ENCODE measurements at regions not wholly inside any gene's neighbourhood (a gene's known extent, or its start where the extent isn't known, plus 50 kb on each side); places are given as distances from the start of the nearest gene placed in this dataset.
"Not testable (repeated sequence)": the region's sequence is repeated elsewhere in the genome, so short reads cannot be mapped to it uniquely, and the experiment has no call there.

- Histone ChIP-seq H3K27me3 (ENCODE audit: control insufficient read depth, insufficient read depth, low read length) (no peaks in the 10 kb centered on the region), H3K9me3 (ENCODE audit: control insufficient read depth, insufficient read depth, low read length) (no peaks in the 10 kb centered on the region), H3K36me3 (ENCODE audit: control insufficient read depth, insufficient read depth, low read length) (no peaks in the 10 kb centered on the region), H3K27ac (ENCODE audit: low read length) (no peak overlapping the region), H3K4me3 (ENCODE audit: low read length) (no peak overlapping the region), H3K4me1 (ENCODE audit: control insufficient read depth, insufficient read depth, low read length) (no peaks in the 10 kb centered on the region)
- DNase-seq (ENCODE audit: low read depth, low spot score), result no peak
- no CpG with 5 or more reads among the region's 1 CpG for WGBS (ENCODE audit: insufficient coverage, insufficient read length)
Observed at GRCh38 chr2:193024791-193025190, 830.1 kb upstream of the TMEFF2 start.

DNA sequence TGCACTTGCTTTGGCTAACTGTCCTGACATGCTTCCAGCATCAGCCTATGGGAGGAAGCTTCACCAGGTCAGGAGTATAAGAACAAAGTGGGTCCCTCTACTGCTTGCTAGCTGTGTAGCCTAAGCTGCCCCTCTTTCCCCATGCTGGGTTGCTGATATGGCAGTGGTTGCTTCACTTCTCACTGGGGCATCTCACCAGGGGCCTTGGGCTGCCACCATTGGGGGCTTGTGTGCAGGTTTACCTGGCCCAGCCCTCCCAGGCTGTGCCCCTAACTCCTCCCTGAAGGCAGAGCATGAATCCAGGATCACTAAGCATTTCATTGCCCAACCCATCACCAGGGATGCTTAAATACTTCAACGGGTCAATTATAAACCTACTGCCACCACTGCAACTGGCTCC lies 817.1 kb upstream of the TMEFF2 start:
- Histone ChIP-seq H3K4me3 (ENCODE audit: low read length) (no peak overlapping the region), H3K27ac (ENCODE audit: low read length) (no peak overlapping the region), H3K36me3 (ENCODE audit: control insufficient read depth, insufficient read depth, low read length) (no peaks in the 10 kb centered on the region), H3K27me3 (ENCODE audit: control insufficient read depth, insufficient read depth, low read length) (no peaks in the 10 kb centered on the region), H3K4me1 (ENCODE audit: control insufficient read depth, insufficient read depth, low read length) (no peaks in the 10 kb centered on the region), H3K9me3 (ENCODE audit: control insufficient read depth, insufficient read depth, low read length) (no peaks in the 10 kb centered on the region)
- no CpG with 5 or more reads among the region's 1 CpG for WGBS (ENCODE audit: insufficient coverage, insufficient read length)
- no peak for DNase-seq (ENCODE audit: low read depth, low spot score)

GRCh38 chr2:192993059-192993458 lies 798.3 kb upstream of the TMEFF2 start:
- H3K4me3 ChIP-seq (ENCODE audit: low read length), result no peak overlapping the region
- WGBS (ENCODE audit: insufficient coverage, insufficient read length), result no CpG with 5 or more reads among the region's 4 CpGs
- H3K27me3 ChIP-seq (ENCODE audit: control insufficient read depth, insufficient read depth, low read length), result no peaks in the 10 kb centered on the region
- no peak overlapping the region for H3K27ac ChIP-seq (ENCODE audit: low read length)
- no peaks in the 10 kb centered on the region for H3K9me3 ChIP-seq (ENCODE audit: control insufficient read depth, insufficient read depth, low read length)
- no peaks in the 10 kb centered on the region for H3K4me1 ChIP-seq (ENCODE audit: control insufficient read depth, insufficient read depth, low read length)
- no peak for DNase-seq (ENCODE audit: low read depth, low spot score)
- no peaks in the 10 kb centered on the region for H3K36me3 ChIP-seq (ENCODE audit: control insufficient read depth, insufficient read depth, low read length)

GRCh38 chr2:192983173-192983572 lies 788.4 kb upstream of the TMEFF2 start:
- H3K36me3 ChIP-seq (ENCODE audit: control insufficient read depth, insufficient read depth, low read length), result no peaks in the 10 kb centered on the region
- H3K9me3 ChIP-seq (ENCODE audit: control insufficient read depth, insufficient read depth, low read length), result no peaks in the 10 kb centered on the region
- no peak overlapping the region for H3K4me3 ChIP-seq (ENCODE audit: low read length)
- no peak overlapping the region for H3K27ac ChIP-seq (ENCODE audit: low read length)
- H3K4me1 ChIP-seq (ENCODE audit: control insufficient read depth, insufficient read depth, low read length), result no peaks in the 10 kb centered on the region
- no peak for DNase-seq (ENCODE audit: low read depth, low spot score)
- H3K27me3 ChIP-seq (ENCODE audit: control insufficient read depth, insufficient read depth, low read length), result no peaks in the 10 kb centered on the region

DNA sequence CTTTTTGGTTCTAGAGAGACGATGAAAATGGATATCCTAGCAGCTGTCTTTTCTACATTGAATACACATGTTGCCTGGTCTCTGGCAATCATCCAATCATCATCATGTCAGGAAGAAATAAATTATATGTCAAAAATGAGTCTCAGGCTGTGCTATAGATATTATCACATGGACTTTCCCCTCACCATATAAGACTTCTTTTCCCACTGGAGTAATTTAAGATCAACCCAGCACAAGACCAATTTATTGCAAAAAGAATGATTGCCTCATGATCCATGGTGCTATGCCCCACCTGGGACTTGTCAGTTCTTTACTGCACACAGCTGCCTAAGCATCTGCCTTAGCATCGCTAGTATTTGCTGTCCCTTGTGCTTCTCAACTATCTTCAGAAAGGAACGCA lies 783.7 kb upstream of the TMEFF2 start:
- Histone ChIP-seq H3K27ac (ENCODE audit: low read length) (no peak overlapping the region), H3K4me1 (ENCODE audit: control insufficient read depth, insufficient read depth, low read length) (no peaks in the 10 kb centered on the region), H3K4me3 (ENCODE audit: low read length) (no peak overlapping the region), H3K9me3 (ENCODE audit: control insufficient read depth, insufficient read depth, low read length) (no peaks in the 10 kb centered on the region), H3K36me3 (ENCODE audit: control insufficient read depth, insufficient read depth, low read length) (no peaks in the 10 kb centered on the region), H3K27me3 (ENCODE audit: control insufficient read depth, insufficient read depth, low read length) (no peaks in the 10 kb centered on the region)
- no CpG with 5 or more reads among the region's 3 CpGs for WGBS (ENCODE audit: insufficient coverage, insufficient read length)
- no peak for DNase-seq (ENCODE audit: low read depth, low spot score)

DNA sequence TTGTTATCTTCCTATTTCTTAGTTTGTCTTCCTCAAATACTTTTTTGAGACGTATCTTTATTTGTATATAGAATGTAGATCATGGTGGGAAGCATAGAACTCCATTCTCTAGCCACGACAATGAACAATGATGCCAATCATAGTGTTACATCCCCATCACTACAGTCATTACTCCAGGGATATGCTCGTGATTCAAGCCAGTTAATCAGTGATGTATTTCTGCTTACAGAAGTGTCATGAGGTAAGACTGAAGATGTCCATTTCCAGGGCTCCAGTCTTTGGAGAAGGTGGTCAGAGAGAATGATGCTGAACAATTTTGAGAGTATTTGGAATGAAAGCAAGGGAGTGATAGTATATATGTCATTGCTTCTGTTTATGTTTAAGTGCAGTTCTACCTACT lies 777.2 kb upstream of the TMEFF2 start:
- DNase-seq (ENCODE audit: low read depth, low spot score), result no peak
- H3K27ac ChIP-seq (ENCODE audit: low read length), result no peak overlapping the region
- no CpG with 5 or more reads among the region's 3 CpGs for WGBS (ENCODE audit: insufficient coverage, insufficient read length)

DNA sequence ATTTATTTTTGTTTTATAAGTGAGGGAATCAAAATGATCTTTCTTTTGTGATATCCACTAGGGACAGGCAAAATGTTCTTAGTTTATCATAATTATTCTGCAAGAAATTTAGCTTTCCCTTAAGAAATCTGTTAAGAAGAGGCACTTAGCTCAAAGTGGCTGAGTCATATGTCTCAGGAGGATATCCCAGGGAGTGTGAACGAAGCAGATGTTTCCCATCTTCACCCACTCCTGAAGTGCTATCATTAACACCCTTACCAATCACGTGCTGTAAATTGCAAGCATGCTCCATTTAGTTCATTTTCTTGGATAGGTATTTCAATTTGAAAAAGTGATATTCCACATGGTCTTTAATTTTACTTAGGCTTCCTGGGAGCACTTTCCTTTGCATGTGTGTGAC lies 774.3 kb upstream of the TMEFF2 start:
- H3K27ac ChIP-seq (ENCODE audit: low read length), result no peak overlapping the region
- WGBS (ENCODE audit: insufficient coverage, insufficient read length), result no CpG with 5 or more reads among the region's 2 CpGs
- no peaks in the 10 kb centered on the region for H3K9me3 ChIP-seq (ENCODE audit: control insufficient read depth, insufficient read depth, low read length)
- H3K36me3 ChIP-seq (ENCODE audit: control insufficient read depth, insufficient read depth, low read length), result no peaks in the 10 kb centered on the region
- H3K4me3 ChIP-seq (ENCODE audit: low read length), result no peak overlapping the region
- no peaks in the 10 kb centered on the region for H3K4me1 ChIP-seq (ENCODE audit: control insufficient read depth, insufficient read depth, low read length)
- H3K27me3 ChIP-seq (ENCODE audit: control insufficient read depth, insufficient read depth, low read length), result no peaks in the 10 kb centered on the region
- DNase-seq (ENCODE audit: low read depth, low spot score), result no peak

More for the DNA sequence above, 777.2 kb upstream of the TMEFF2 start:
- Histone ChIP-seq H3K4me1 (ENCODE audit: control insufficient read depth, insufficient read depth, low read length) (no peaks in the 10 kb centered on the region), H3K4me3 (ENCODE audit: low read length) (no peak overlapping the region), H3K36me3 (ENCODE audit: control insufficient read depth, insufficient read depth, low read length) (no peaks in the 10 kb centered on the region), H3K27me3 (ENCODE audit: control insufficient read depth, insufficient read depth, low read length) (no peaks in the 10 kb centered on the region), H3K9me3 (ENCODE audit: control insufficient read depth, insufficient read depth, low read length) (no peaks in the 10 kb centered on the region)

DNA sequence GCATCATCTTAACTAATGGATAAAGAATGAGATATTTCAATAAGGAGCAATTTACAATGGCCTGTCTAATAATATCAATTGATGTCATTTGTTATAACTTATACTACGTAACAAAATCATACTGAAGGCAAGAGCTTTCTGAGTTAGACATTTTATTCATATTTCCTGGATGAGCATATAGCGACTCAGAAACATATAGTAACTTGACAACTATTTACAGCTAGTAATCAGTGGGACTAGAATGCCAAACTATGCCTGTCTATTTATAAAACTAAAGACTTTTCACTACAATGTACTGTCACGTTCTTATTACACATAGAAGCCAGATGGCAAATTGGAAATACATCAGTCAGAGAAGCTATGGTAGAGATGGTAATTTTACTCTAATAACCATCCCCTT lies 766.2 kb upstream of the TMEFF2 start:
- Histone ChIP-seq H3K27me3 (ENCODE audit: control insufficient read depth, insufficient read depth, low read length) (no peaks in the 10 kb centered on the region), H3K36me3 (ENCODE audit: control insufficient read depth, insufficient read depth, low read length) (no peaks in the 10 kb centered on the region), H3K4me1 (ENCODE audit: control insufficient read depth, insufficient read depth, low read length) (no peaks in the 10 kb centered on the region), H3K27ac (ENCODE audit: low read length) (no peak overlapping the region), H3K9me3 (ENCODE audit: control insufficient read depth, insufficient read depth, low read length) (no peaks in the 10 kb centered on the region), H3K4me3 (ENCODE audit: low read length) (no peak overlapping the region)
- no CpG with 5 or more reads among the region's 3 CpGs for WGBS (ENCODE audit: insufficient coverage, insufficient read length)
- DNase-seq (ENCODE audit: low read depth, low spot score), result no peak

DNA sequence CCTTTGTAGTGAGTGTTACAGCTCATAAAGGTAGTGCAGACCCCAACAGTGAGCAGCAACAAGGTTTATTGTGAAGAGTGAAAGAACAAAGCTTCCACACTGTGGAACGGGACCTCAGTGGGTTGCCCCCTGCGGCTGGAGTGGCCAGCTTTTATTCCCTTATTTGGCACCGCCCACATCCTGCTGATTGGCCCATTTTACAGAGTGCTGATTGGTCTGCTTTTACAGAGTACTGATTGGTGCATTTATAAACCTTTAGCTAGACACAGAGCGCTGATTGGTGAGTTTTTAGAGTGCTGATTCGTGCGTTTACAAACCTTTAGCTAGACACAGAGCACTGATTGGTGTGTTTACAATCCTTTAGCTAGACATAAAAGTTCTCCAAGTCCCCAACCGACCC lies 763.9 kb upstream of the TMEFF2 start:
- H3K27me3 ChIP-seq (ENCODE audit: control insufficient read depth, insufficient read depth, low read length); DNase-seq (ENCODE audit: low read depth, low spot score); H3K9me3 ChIP-seq (ENCODE audit: control insufficient read depth, insufficient read depth, low read length); H3K36me3 ChIP-seq (ENCODE audit: control insufficient read depth, insufficient read depth, low read length); H3K4me3 ChIP-seq (ENCODE audit: low read length); H3K27ac ChIP-seq (ENCODE audit: low read length); H3K4me1 ChIP-seq (ENCODE audit: control insufficient read depth, insufficient read depth, low read length): not testable (repeated sequence)
- no CpG with 5 or more reads among the region's 7 CpGs for WGBS (ENCODE audit: insufficient coverage, insufficient read length)

GRCh38 chr2:192957425-192957824 lies 762.7 kb upstream of the TMEFF2 start:
- Histone ChIP-seq H3K4me1 (ENCODE audit: control insufficient read depth, insufficient read depth, low read length) (no peaks in the 10 kb centered on the region), H3K4me3 (ENCODE audit: low read length) (no peak overlapping the region), H3K36me3 (ENCODE audit: control insufficient read depth, insufficient read depth, low read length) (no peaks in the 10 kb centered on the region), H3K27ac (ENCODE audit: low read length) (no peak overlapping the region), H3K27me3 (ENCODE audit: control insufficient read depth, insufficient read depth, low read length) (no peaks in the 10 kb centered on the region), H3K9me3 (ENCODE audit: control insufficient read depth, insufficient read depth, low read length) (no peaks in the 10 kb centered on the region)
- WGBS (ENCODE audit: insufficient coverage, insufficient read length), result no CpG with 5 or more reads among the region's 5 CpGs
- no peak for DNase-seq (ENCODE audit: low read depth, low spot score)

DNA sequence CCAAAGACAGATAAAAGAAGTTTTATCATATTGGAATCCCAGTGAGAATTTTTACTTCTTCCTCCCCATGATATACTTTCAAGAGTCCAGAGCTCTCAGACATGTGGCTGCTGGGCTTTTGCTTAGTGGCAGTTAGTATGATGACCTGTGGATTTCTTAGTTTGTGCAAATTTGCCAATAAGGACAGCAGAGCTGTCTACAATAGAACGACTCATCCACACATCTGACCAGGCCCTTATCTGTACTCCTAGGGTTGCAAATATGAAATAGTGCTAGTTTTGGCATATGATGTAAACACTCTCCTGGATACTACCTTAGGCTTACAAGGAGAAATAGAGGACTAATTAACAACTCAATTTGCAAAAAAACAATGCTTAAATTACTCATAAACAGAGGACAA lies 758.4 kb upstream of the TMEFF2 start:
- Histone ChIP-seq H3K27me3 (ENCODE audit: control insufficient read depth, insufficient read depth, low read length) (no peaks in the 10 kb centered on the region), H3K4me3 (ENCODE audit: low read length) (no peak overlapping the region), H3K27ac (ENCODE audit: low read length) (no peak overlapping the region), H3K9me3 (ENCODE audit: control insufficient read depth, insufficient read depth, low read length) (no peaks in the 10 kb centered on the region), H3K4me1 (ENCODE audit: control insufficient read depth, insufficient read depth, low read length) (no peaks in the 10 kb centered on the region), H3K36me3 (ENCODE audit: control insufficient read depth, insufficient read depth, low read length) (no peaks in the 10 kb centered on the region)
- no peak for DNase-seq (ENCODE audit: low read depth, low spot score)
- WGBS (ENCODE audit: insufficient coverage, insufficient read length), result no CpG with 5 or more reads among the region's 1 CpG

All from iPS DF 6.9 (cell line).